DMS79 (cell line): ENCODE measurements at regions not wholly inside any gene's neighbourhood (a gene's known extent, or its start where the extent isn't known, plus 50 kb on each side); places are given as distances from the start of the nearest gene placed in this dataset.

Experiments
- DNase-seq: peaks from one replicate; lab custom pipeline; 2025; lab: John Stamatoyannopoulos, UW

GRCh38 chr5:60184606-60185005 lies 291.1 kb upstream of the PDE4D start:
- DNase-seq, result no peak

GRCh38 chr5:60183881-60184280 lies 290.4 kb upstream of the PDE4D start:
- no peak for DNase-seq

GRCh38 chr5:60178101-60178500 lies 284.6 kb upstream of the PDE4D start:
- DNase-seq, result no peak

- DNase-seq, result no peak
Measured at GRCh38 chr5:60177596-60177995, 284.1 kb upstream of the PDE4D start.

- no peak for DNase-seq
Measured at GRCh38 chr5:60173667-60174066, 280.1 kb upstream of the PDE4D start.

GRCh38 chr5:60163762-60164161 lies 270.2 kb upstream of the PDE4D start:
- no peak for DNase-seq

GRCh38 chr5:60162441-60162840 lies 268.9 kb upstream of the PDE4D start:
- no peak for DNase-seq

- no peak for DNase-seq
Measured at GRCh38 chr5:60161340-60161934, 267.9 kb upstream of the PDE4D start.

GRCh38 chr5:60149081-60149480 lies 255.6 kb upstream of the PDE4D start:
- DNase-seq, result no peak

GRCh38 chr5:60148366-60148765 lies 254.8 kb upstream of the PDE4D start:
- DNase-seq, result no peak

GRCh38 chr5:60147791-60148190 lies 254.3 kb upstream of the PDE4D start:
- no peak for DNase-seq

- no peak for DNase-seq
Measured at GRCh38 chr5:60143942-60144549, 250.5 kb upstream of the PDE4D start.

GRCh38 chr5:60141119-60141518 lies 247.6 kb upstream of the PDE4D start:
- DNase-seq, result no peak

- DNase-seq, result no peak
Measured at GRCh38 chr5:60136841-60137240, 243.3 kb upstream of the PDE4D start.

- DNase-seq, result no peak
Measured at GRCh38 chr5:60131504-60131903, 238.0 kb upstream of the PDE4D start.

GRCh38 chr5:60125636-60126035 lies 232.1 kb upstream of the PDE4D start:
- DNase-seq, result no peak

GRCh38 chr5:60102961-60103693 lies 209.6 kb upstream of the PDE4D start:
- no peak for DNase-seq

GRCh38 chr5:60101573-60101972 lies 208.0 kb upstream of the PDE4D start:
- no peak for DNase-seq

- DNase-seq, result no peak
Measured at GRCh38 chr5:60092671-60093422, 199.3 kb upstream of the PDE4D start.

GRCh38 chr5:60086583-60086982 lies 193.1 kb upstream of the PDE4D start:
- DNase-seq, result no peak

GRCh38 chr5:60084226-60084625 lies 190.7 kb upstream of the PDE4D start:
- DNase-seq, result no peak

- DNase-seq, result no peak
Measured at GRCh38 chr5:60077292-60077691, 183.8 kb upstream of the PDE4D start.

- DNase-seq, result no peak
Measured at GRCh38 chr5:60076746-60077145, 183.2 kb upstream of the PDE4D start.
